HG02840 (cell line): ENCODE measurements at regions not wholly inside any gene's neighbourhood (a gene's known extent, or its start where the extent isn't known, plus 50 kb on each side); places are given as distances from the start of the nearest gene placed in this dataset.
A peak's percentile ranks its signal among the peaks of the same experiment; 100 is the strongest.
"Not testable (repeated sequence)": the region's sequence is repeated elsewhere in the genome, so short reads cannot be mapped to it uniquely, and the experiment has no call there.

ENCODE experiments used
- ATAC-seq: cut with Tn5 transposase; IDR thresholded peaks from one replicate; pipeline ENCODE4 v1.9.1; 2021; ENCODE audit warnings: mild to moderate bottlenecking, moderate library complexity, moderate number of reproducible peaks; ENCODE audit not compliant: unreplicated experiment, low FRiP score

GRCh38 chrX:65610481-65610880 is 57.0 kb upstream of the MSN start:
- ATAC-seq: no peak

GRCh38 chrX:65610040-65610439 is 57.4 kb upstream of the MSN start:
- no peak for ATAC-seq

GRCh38 chrX:65609237-65609636 is 58.2 kb upstream of the MSN start:
- ATAC-seq: no peak

GRCh38 chrX:65608026-65608425 is 59.4 kb upstream of the MSN start:
- no peak for ATAC-seq

DNA sequence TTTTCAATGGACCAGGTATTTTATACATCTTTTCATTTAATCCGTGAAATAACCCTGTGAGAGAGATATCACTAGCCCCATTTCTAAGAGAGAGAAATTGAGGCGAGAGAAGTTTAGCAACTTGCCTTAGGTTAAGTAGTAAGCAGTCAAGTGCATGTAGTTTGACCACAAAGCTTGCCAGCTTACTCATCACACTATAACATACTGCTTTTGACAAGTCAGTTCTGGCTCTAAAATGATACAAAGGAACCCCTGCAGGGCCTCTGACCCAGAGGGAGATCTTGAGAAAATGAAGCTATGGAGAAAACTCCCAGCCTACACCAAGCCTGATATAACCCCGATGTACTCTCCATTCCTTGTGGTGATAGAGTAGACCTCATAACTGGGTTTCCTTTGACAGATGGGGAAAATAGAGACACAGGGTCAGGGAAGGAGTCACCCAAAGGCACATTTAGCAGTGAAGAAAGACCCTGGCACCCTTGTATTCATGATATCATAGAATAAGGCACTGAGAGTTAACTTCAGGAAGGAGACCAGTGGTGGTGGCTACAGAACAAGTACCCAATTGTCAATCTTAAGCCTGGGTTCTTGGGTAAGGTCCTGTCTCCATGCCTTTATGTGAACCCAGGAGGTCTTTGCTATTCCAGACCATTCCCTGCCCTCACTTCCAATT is 60.2 kb upstream of the MSN start:
- no peak for ATAC-seq

DNA sequence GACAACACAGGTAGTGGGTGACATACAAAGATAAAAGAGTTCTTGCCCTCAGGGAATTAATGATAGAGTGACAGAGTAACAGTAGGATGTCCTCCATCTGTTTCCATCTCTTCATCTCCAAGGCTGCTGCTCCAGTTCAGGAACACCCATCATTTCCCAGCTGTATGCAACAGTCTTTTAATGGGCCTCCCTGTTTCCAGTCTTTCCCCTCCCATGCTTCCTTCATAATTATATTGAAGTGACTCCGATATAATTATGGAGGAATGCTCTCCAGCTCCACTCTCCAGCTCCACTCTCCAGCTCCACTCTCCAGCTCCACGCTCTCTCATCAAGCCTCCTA is 65.3 kb upstream of the MSN start:
- no peak for ATAC-seq

- no peak for ATAC-seq
Measured at GRCh38 chrX:65601530-65602220, 65.8 kb upstream of the MSN start.

DNA sequence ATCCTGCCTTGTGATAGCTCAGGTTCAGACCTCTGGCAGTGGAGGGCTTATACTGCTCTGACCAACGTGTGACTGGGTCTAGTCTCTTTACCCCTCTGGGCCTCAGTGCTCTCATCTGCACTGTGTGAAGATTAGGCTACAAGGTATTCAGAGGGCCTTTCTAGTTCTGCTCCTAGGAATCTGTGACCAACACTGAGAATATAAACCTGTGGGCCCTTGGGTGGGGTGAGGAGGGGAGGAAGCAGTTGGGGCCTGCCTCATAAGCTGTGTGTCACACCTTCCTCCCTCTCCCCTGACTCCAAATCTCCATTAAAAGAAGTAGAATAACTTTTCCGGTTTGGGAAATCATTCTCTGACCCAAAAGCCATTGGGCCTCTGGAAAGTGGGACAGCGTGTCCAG is 66.3 kb upstream of the MSN start:
- no peak for ATAC-seq

GRCh38 chrX:65600106-65600505 is 65.5 kb upstream of the LAS1L start:
- no peak for ATAC-seq

DNA sequence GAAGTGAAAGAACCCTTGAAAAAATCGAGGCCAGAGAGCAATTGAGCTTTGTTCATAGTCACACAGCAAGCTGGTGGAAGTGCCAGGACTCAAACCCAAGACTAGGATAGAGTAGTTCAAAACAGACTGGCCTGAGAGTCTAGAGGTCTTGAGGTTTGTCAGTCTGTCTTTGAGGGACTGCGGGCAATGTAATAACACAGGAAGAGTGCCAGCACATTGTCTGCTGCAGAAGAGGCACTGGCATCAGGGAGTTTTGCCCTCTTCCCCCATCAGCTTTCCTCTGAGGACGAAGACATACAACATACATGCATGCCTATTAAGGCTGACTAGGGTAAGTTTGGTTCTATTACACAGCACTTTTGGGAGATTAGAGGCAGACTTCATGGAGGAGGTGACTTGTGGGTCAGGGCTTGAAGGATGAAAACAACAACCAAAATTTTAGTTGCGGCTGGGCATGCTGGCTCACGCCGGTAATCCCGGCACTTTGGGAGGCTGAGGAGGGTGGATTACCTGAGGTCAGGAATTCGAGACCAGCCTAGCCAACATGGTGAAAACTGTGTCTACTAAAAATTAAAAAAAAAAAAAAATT is 64.1 kb upstream of the LAS1L start:
- ATAC-seq: no peak

- peak; percentile 43 for ATAC-seq
Measured at GRCh38 chrX:65596270-65597034, 61.9 kb upstream of the LAS1L start.

GRCh38 chrX:65595460-65595876 is 60.9 kb upstream of the LAS1L start:
- peak; percentile 88 for ATAC-seq

DNA sequence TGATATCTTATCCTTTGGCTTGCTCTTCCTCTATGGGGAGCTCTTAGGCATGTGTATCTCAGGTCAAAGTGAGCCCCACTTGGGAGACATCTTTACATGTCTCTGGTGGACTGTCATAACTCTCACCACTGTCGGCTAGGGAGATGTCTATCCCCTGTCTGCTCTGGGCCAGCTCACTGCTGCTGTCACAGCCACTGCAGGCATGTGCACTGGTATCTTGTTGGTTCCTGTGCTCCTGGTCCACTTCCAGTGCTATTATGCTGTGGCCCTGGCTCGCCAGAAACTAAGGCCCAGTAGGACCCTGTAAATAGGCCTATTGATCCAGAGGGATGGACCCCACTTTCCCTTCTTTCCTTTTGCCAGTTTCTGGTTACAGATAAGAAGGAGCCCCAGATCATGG is 56.6 kb upstream of the LAS1L start:
- ATAC-seq: no peak

GRCh38 chrX:65589304-65589703 is 54.7 kb upstream of the LAS1L start:
- no peak for ATAC-seq

- ATAC-seq: no peak
Measured at GRCh38 chrX:65588795-65589194, 54.2 kb upstream of the LAS1L start.

DNA sequence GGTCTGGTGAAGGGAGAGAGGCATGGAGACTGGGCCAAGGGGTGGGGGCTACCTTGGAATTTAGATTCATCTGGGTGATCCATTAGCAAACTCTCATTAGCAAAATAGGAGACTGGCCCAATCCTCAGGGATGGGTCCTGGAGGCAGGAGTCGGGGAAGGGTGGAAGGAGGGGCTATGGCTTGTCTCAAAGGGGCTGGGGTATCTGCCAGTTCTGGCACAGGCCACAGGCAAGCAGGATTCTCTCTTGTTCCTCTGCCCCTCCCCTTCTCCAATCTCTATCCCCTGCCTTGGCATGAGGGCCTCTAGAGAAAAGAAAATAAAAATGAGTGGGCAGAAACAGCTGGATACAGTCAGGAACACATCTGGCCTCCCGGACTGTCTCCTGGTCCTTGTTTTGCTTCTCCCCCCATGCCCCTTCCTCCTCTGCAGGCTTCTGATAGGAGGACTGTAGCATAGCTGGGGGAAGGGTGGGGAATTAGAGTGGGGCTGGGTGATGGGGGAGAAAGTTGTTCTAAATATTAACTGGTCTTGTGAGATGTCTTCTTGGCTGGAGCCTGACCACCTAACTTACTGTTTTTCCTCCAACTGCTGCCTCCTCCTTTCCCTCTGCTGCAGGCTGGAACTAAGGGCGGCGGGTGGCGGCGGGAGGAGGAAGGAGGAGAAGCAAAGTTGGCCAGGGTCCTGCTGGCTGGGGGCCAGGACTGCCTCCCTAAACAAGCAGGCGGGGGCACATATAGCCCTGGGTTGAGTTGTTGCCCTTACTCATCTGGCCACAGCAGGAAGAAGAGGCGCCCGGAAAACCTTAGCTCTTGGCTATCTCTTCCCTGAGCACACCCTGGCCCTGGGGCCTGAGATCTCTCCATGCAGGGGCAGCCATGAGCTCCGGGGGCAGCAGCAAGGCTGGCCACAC is 53.3 kb upstream of the LAS1L start:
- ATAC-seq: no peak

DNA sequence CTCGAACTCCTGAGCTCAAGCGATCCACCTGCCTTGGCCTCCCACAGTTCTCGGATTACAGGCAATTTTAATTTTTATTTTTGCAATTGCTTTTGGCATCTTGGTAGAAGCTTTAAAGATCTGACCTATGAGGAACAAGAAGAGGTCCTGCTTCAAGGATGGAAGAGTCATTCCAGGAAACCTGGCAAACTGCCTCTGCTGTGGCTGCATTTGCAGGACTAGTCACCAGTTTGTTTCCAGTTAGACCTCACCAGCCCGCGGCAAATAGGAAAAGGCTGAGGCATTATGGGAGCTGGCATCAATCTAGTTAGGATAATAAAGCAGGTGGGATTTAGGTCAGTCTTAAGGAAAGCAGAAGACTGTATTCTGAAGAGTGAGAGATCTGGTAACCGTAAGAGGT is 51.9 kb upstream of the LAS1L start:
- ATAC-seq: no peak

- ATAC-seq: not testable (repeated sequence)
Measured at GRCh38 chrX:65585226-65585625, 50.6 kb upstream of the LAS1L start.
